Cardiac fibroblast (primary cell): ENCODE measurements at regions not wholly inside any gene's neighbourhood (a gene's known extent, or its start where the extent isn't known, plus 50 kb on each side); places are given as distances from the start of the nearest gene placed in this dataset.

Source experiments
- DNase-seq, 2 donors: peaks; one replicate each; pipeline versions ENCODE4 v3.0.0 to v3.0.0-alpha.2; 2010; ENCODE audit warnings: low read depth in 2 of 2
- H3K4me3 ChIP-seq, 2 donors: replicated peaks in 1 of 2; 1 replicate in 1 of 2; 2 replicates in 1 of 2; pipeline ENCODE4 v1.5.1; 2011; ENCODE audit warnings: low read depth in 2 of 2, low read length in 2 of 2, mild to moderate bottlenecking in 2 of 2, moderate library complexity in 1 of 2
- CTCF ChIP-seq: IDR thresholded peaks from one replicate; pipeline ENCODE4 v1.5.1; 2011; ENCODE audit warnings: low read depth, mild to moderate bottlenecking, low read length, inconsistent platforms

GRCh38 chr2:204126705-204127104, 190.1 kb downstream of the ICOS start:
- H3K4me3 ChIP-seq: no peak overlapping the region
- TF ChIP-seq CTCF: no peak
- no peak for DNase-seq

GRCh38 chr2:204127238-204127637, 190.7 kb downstream of the ICOS start:
- no peak overlapping the region for H3K4me3 ChIP-seq
- no peak for TF ChIP-seq CTCF
- DNase-seq: peak in 1 of 2 donors; percentile 10

- H3K4me3 ChIP-seq: no peak overlapping the region
- TF ChIP-seq CTCF: no peak
- DNase-seq: peak; percentile 9 to 50
Observed at GRCh38 chr2:204129591-204130294, 193.2 kb downstream of the ICOS start.

GRCh38 chr2:204131621-204132020, 195.1 kb downstream of the ICOS start:
- DNase-seq: no peak
- no peak for TF ChIP-seq CTCF
- H3K4me3 ChIP-seq: no peak overlapping the region

GRCh38 chr2:204133476-204133875, 196.9 kb downstream of the ICOS start:
- H3K4me3 ChIP-seq: no peak overlapping the region
- no peak for TF ChIP-seq CTCF

GRCh38 chr2:204134421-204134820, 197.9 kb downstream of the ICOS start:
- no peak overlapping the region for H3K4me3 ChIP-seq
- no peak for TF ChIP-seq CTCF
- DNase-seq: no peak

More at GRCh38 chr2:204133476-204133875, 196.9 kb downstream of the ICOS start:
- DNase-seq: no peak

GRCh38 chr2:204135752-204136151, 199.2 kb downstream of the ICOS start:
- TF ChIP-seq CTCF: no peak
- no peak for DNase-seq
- no peak overlapping the region for H3K4me3 ChIP-seq
